GM18873 (cell line): ENCODE measurements at regions not wholly inside any gene's neighbourhood (a gene's known extent, or its start where the extent isn't known, plus 50 kb on each side); places are given as distances from the start of the nearest gene placed in this dataset.
A peak's percentile ranks its signal among the peaks of the same experiment; 100 is the strongest.

Experiments
- ATAC-seq: cut with Tn5 transposase; IDR thresholded peaks from one replicate; pipeline ENCODE4 v1.9.1; 2021; ENCODE audit warnings: mild to moderate bottlenecking, moderate library complexity, moderate number of reproducible peaks; ENCODE audit not compliant: unreplicated experiment, low FRiP score

DNA sequence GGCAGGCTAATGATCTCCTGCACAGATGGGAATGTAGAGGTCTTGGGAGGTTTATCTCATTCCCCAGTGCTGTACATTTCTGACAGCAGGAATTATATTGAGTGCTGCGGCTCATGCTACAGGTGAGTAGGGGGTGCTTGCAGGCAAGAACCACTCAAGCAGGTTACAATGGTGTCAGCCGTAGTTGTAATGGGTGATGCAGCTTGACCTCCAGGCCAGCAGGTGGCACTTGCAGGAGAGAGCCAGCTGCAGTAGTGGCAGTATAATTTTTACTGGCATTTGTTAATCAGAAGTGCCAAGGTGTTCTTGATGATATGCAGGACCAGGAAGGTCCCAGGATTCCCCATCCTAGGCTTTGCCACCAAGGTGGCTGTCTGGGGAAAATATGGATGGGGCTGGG, 759.6 kb upstream of the NDST4 start:
- ATAC-seq: no peak

DNA sequence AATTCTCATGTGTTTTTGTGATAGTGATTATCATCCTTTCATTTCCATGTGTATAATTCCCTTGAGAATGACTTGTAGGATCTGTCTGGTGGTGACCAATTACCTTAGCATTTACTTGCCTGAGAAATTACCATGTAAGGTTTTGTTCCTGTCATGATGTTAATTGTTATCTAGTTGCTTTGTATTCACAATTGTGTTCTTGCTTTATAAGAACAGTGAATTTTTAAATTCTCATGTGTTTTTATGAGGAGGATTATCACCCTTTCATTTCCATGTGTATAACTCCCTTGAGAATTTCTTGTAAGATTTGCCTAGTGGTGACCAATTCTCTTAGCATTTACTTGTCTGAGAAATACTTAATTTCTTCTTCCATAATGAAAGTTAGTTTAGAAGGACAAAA, 758.2 kb upstream of the NDST4 start:
- no peak for ATAC-seq

DNA sequence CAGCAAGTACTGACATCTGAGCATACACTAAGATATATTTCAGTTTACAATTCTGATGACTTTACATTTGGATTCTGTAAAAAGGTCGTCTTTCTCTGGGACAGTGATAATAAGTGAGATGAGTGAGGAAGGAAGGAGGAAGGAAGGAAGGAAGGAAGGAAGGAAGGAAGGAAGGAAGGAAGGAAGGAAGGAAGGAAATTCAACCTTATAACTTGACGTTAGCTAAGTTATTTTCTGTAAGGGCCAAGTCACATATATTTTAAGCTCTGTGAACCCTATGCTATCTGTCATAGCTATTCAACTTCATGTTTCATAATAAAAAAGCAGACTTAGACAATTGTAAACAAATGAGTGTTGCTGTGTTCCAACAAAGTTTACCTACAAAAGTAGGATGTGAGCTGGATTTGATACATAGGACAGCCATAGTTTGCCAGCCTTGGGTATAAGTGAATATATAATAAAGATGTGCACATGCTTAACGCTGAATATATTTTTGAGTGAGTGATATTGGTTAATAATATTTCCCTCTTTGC, 753.0 kb upstream of the NDST4 start:
- no peak for ATAC-seq

DNA sequence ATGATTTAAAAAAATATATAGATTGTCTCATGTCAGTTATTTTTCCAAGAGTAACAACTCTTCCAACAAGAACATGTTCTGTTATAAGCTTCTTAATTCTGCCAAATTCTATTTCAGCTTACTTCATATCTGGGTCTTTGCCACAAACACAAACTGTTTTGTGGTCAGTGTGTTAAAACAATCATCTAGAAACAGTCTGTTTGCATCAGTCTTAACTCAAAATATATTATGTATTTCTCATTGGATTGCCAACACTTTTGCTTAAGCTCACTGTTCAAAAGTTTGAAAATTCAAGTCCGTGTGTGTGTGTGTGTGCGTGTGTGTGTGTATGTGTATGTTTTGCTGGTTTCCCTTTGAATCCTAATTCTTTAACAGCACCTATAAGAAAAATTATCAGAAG, 752.3 kb upstream of the NDST4 start:
- ATAC-seq: no peak

DNA sequence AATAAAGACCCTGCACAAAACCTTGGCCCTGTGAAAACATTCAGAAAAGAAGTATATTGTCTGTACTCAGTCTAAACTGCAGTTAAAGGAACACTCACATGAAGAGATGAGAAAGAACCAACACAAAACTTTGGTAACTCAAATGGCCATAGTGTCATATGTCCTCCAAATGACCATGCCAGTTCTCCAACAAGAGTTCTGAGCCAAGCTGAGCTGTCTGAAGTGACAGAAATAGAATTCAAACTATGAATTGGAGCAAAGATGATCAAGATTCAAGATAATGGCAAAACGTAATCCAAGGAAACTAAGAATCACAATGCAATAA, 739.3 kb upstream of the NDST4 start:
- ATAC-seq: no peak

DNA sequence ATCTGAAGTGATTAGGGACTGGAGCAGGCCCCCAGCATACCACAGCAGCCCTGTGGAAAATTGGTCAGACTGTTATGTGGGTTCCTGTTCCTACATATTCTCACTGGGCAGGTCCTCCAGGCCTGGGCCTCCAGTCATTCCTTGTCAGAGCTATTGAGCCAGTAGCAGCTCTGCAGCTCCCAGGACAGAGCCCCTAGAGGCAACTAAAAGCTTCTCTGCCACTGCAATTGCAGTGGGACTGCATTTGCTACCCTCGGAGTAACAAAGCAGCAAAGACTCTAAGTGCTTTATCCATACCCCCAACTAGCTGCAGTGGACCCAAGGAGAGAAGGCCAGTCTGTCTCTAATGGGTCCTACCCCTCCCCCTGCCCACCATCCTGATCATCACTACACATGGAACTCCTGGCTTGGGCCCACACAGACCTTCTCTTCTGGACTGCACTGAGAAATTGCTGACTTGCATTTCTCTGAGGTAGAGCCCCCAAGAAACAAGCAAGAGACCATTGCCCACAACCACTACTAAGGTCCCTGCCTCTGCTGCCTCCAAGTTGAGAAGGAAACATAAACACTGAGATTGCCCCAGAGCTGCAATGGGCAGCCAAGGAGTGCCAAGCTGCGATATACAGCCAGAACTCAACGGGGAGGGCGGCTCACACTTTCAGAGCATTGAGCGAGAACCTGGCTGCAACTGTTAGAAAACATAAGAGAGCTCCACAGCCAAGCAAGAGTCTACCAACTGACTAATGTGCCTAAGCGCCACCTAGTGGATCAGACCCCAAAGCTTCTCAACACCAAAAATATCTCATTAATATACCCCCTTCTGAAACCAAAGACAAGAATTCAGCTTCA, 738.7 kb upstream of the NDST4 start:
- peak; percentile 82 for ATAC-seq

DNA sequence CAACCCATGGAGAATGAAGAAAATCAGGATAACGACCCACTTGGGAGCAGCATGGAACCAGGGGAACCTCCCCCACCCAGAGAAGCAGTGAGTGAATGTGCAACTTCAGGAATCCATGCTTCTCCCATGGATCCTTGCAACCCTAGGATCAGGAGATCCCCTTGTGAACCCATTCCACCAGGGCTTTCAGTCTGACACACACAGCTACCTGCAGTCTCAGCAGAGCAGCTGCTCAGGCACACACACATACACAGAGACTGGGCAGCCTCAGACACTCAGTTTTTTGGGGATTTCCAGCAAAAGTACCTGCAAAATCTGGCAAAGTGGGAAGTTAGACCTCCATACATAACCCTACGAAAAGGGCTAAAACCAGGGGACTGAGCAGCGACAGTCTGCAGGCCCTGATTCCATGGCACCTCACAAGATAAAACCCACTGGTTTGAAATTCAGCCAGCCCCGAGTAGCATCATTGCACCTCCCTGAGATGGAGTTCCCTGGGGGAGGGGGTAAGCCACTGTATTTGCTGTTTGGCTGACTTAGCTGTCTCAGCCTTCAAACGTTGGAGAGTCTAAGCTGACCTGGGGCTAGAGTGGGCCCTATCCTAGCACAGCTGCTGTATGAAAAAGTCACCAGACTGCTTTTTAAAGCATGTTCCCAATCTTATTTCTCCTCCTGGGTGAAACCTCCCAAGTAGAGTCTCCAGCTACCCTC, 737.5 kb upstream of the NDST4 start:
- peak; percentile 45 for ATAC-seq

DNA sequence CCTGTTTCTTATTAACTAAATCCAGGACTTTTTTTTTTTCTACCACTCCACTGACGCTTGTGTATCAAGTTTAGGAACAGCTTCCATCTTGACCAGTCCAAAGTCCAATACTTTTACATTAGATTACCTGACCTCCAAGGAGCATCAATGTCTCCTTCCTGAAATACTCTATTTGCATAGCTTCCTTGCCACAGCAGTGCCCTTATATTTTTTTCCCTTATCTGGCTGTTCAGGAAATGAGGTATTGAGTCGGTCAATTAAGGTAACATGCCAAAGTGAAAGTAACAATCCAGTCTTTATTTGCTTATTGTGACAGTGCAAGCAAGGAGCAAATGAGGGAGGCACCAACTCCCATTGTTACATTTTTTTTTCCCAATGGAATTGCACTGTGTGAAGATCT, 730.8 kb upstream of the NDST4 start:
- no peak for ATAC-seq

DNA sequence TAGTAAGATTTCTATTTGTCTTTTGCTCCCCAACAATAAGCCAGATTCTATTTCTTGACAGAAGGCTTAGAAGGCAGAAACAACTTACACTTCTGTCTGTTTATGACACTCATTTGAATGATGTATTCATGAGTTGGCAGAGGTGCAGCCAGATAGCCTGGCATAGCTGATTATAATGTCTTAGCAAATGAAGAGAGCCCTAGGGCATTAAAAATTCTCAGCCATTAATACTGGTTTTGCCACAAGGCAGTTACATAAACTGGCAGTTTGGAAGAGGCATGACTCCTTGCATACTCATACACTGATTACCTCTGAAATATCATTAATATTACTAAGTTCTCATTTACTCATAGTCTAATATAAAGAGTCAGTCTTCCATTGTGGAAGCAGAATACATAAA, 728.5 kb upstream of the NDST4 start:
- ATAC-seq: no peak

DNA sequence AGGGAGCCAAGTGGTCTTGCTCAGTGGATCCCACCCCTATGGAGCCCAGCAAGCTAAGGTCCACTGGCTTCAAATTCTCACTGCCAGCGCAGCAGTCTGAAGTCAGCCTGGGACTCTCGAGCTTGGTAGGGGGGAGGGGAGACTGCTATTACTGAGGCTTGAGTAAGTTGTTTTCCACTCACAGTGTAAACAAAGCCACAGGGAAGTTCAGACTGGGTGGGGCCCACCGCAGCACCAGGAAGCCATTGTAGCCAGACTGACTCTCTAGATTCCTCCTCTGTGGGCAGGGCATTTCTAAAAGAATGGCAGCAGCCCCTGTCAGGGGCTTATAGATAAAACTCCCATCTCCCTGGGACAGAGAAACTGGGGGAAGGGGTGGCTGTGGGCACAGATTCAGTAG, 721.0 kb upstream of the NDST4 start:
- no peak for ATAC-seq

DNA sequence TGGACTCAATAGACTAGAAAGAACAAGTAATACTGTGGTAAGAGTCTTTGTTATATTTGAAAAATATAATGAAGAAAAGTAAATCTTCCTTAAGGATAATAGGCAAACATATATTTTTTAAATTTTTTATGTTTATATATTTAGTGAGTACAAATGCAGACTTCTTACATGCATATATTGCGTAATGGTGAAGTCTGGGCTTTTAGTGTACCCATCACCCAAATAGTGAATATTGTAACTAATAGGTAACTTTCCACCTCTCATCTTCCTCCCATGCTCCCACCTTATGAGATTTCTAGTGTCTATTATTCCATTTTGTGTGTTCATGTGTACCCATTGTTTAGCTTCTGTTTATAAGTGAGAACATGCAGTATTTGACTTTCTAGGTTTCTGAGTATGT, 711.2 kb upstream of the NDST4 start:
- ATAC-seq: no peak

DNA sequence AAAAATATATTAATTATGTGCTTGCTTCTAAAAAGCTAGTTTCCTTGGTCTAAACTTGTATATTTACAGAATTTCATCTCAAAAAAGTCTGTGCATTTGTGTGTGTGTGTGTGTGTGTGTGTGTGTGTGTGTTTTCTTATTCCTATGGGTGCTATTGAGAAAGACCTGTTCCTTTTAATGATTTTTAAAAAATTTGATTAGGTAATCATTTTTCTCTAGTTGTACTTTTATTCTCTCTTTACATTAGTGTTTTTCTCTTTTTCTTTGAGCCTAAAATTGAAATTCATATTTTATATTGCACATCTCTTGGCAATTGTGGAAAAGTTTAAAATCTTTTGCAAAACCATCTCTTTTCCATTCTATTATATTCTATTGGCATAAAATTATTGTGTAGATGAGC, 690.4 kb upstream of the NDST4 start:
- ATAC-seq: no peak

DNA sequence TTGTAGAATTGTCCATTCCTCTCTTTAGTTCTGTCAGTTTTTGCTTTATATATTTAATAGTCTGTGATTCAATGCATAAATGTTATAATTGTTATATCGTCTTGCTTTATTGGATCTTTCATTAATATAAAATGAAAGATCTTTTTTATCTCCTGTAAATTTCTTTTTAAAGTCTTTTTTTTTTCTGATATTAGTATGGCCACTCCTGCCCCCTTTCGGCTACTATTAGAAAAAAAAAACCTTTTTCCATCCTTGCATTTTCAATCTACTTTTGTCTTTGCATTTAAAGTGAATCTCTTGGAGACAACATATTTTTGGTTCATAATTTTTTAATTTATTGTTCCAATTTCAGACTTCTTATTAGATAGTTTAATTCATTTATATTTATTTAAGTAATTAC, 677.4 kb upstream of the NDST4 start:
- ATAC-seq: no peak

DNA sequence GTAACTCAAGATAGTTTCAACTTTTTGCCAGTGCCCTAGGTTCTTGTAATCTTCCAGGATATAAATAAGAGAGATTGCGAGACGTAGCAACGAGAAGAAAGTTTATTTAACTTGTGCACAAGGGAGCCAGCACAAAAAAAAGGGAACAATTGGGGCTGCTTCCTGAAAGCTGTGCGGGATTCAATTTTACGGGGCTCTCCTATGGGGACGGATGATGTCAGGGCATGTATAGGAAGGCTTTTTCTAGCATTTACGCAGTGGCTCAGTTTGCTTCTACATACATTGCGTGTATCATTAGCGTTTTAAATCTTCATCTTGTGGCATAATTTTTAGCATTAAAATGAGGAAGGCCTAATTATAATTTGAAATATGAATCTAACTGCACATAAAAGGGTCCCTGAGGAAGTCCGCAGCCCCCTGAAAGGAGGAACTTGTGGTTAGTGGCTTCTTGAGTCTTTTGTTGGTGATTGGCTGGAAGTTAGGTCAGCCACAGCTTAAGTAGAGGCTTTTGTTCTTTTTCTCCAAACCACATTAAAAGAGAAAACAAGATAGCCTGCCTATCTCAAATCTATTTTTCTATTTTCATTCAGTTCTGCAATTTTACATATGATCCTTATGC, 668.2 kb upstream of the NDST4 start:
- ATAC-seq: no peak

DNA sequence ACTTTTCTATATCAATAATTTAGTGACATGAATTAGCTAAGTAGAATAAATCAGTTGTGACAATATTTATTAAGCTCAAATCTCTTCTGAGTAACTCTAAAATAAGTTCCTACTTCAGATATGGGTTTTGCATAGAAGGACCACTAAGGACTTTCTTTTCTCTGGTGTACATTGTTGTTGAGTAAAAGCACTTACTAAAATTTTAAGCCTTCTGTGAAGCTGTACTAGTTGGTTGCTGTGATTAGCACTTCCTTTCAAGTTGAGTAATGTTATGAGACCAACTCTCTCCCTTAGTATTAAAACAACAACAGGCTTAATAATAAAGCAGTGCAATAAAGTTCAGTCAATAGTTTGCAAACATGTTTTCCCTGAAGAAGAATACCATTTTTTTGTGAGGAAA, 667.4 kb upstream of the NDST4 start:
- ATAC-seq: no peak

DNA sequence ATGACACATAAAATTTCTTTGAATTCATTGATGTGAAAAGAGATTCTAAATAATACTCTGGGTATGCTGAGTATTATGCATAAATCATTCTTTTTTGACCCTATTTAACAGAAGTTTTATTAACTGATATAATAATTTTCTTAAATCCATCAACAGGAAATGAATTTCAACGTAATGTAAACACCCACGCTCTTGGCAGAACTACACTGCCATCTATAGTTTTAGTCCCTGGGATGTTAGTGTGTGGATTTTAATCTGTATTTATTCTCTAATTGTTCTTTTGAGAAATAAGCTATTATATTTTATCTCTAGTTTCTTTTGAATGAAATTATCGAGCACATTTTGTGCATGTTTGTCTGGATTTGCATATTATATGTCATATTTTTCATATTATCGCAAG, 666.8 kb upstream of the NDST4 start:
- ATAC-seq: no peak

DNA sequence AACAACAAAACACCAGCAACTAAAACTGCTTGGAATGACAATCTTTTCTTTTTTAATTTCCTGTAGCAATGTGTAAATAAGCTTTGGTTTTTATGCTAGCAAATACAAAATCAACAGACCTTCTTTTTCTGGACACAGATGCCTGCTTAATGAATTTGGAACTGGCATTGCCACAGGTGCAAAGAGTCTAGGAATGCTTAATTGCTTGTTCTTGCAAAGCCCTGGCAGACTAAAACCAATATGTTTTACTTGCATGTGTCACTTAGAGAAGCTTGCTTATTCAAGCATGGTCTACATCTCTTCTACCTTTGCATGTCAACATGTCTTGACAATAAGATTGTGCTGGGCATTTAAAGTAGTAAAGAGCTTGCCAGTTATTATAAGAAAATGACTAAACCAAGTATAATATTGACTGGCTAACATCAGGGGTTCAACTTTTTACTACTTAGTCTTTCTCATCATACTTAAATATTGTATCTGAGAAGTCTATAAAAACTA, 656.7 kb upstream of the NDST4 start:
- no peak for ATAC-seq

DNA sequence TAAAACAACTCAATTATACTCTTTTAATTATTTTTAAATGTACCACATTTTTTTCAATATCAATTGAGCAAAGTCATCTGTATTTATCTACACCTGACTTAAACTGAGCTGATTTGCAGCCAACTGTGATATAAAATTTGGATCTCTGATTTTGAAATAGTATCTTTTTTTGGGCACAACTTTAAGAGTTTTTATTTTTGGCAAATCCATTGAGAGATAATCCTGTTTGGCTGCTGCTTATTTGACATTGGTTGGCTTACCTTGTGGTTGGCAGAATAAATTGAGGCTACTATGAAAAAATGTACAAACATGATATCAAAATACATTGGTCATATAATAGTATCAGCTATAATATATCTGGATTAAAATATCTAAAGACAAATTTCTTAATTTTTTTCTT, 656.0 kb upstream of the NDST4 start:
- ATAC-seq: no peak

DNA sequence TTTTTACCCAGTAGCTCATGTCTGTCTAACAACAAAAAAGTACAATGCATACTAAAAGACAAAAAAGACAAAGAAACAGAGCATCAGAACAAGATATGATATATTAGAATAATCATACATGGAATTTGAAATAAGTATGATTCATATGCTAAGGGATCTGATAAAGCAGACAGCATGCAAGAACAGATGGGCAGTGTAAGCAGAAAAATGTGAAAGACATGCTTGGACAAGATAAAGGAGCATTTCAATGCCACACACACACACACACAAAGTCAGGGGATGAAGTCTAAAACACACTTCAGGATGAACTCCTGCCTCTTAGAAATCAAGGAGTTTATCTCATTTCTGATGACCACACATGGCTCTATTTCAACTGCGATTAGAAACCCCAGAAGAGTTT, 649.6 kb upstream of the NDST4 start:
- no peak for ATAC-seq

DNA sequence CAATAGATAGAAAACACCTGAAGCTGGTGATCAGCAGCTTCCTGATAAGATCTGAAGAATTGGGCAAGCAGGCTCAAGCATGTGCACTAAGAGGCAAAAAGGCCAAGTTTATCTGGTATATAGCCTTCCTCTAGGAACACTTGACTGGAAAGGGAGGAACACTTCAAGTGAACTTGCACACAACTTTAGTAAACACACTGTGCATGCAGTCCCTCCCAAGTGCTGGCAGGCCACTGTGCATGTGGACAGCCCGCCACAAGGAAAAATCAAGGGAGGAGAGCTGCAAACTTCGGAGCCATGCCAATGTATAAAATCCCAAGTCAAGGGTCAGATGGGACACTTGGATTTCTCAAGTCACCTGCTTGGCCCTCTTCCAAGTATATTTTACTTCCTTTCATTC, 645.8 kb upstream of the NDST4 start:
- no peak for ATAC-seq

DNA sequence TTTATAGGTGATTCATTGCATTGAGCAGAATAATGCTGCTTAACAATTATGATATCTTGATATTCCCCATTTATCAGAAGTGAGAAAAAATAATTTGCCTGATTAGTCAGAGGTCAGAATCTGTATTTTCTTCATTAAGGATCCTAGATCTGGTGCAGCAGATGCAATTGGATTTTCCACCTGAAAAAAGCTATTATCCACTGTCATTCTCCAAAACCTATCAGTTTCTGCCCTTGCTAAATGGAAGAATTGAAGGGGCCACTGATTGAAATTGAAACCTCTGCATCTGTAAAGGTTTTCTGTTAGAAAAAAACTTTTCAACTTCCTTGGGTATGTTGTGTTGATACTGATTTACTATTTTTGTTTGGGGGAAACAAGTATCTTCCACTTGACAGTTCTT, 636.0 kb upstream of the NDST4 start:
- ATAC-seq: no peak
